AG04449 (cell line): ENCODE measurements at regions not wholly inside any gene's neighbourhood (a gene's known extent, or its start where the extent isn't known, plus 50 kb on each side); places are given as distances from the start of the nearest gene placed in this dataset.

ENCODE experiments used
- CTCF ChIA-PET: fragments of 350-600 bp; formaldehyde crosslinking; extraction: SDS; loops from one replicate; lab custom pipeline; 2021; ENCODE audit warnings: antibody characterized with exemption; lab: Yijun Ruan, JAX
- POLR2A ChIA-PET: fragments of 400-600, 350-600 bp; formaldehyde crosslinking; extraction: SDS; loops from one replicate; lab custom pipeline; 2020; ENCODE audit warnings: antibody characterized with exemption, inconsistent platforms; lab: Yijun Ruan, JAX
- DNase-seq: peaks from one replicate; pipeline ENCODE4 v3.0.0-alpha.2; 2010; ENCODE audit warnings: low read depth, low spot score
- H3K4me3 ChIP-seq: 2 replicates; pipeline ENCODE4 v1.5.1; 2011; ENCODE audit warnings: low read depth, mild to moderate bottlenecking, control low read depth, low read length
- CTCF ChIP-seq: IDR thresholded peaks from one replicate; pipeline ENCODE4 v1.5.1; 2011; ENCODE audit warnings: mild to moderate bottlenecking, moderate library complexity, low read length, control low read depth, inconsistent platforms; ENCODE audit not compliant: insufficient read depth; ENCODE audit errors: missing control alignments

DNA sequence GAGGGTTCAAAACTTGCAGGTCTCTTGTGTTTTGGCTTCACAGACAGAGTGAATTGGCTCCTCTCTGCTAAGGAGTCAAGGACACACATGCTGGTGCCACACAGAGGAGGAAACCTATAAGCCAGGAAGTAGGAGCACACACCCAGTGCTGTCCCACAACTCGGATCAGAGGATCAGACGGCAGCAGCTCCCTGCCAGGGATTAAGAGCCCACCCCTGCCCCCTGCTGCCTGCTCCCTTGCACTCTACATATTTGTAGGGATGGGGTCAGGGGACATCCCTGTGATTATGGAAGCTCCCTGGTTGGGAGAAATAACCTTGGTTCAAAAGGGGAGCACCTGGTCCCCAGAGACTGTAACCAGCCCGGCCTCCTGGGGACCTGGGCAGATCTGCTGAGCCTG, 77.5 kb upstream of the CLDN10 start:
- no peak for TF ChIP-seq CTCF
- H3K4me3 ChIP-seq, result no peak overlapping the region
- CTCF ChIA-PET, result no interaction called here
- POLR2A ChIA-PET, result no interaction called here
- DNase-seq, result no peak

GRCh38 chr13:95477187-95477586, 75.3 kb upstream of the CLDN10 start:
- CTCF ChIA-PET, result interaction anchor here (1.0 to 2.9 kb wide), 2 partner anchors 8 to 285 kb away, joined by 3 to 9 read pairs; no protein-coding TSS in a partner anchor
- no peak for TF ChIP-seq CTCF
- DNase-seq, result no peak
- POLR2A ChIA-PET, result no interaction called here
- no peak overlapping the region for H3K4me3 ChIP-seq

DNA sequence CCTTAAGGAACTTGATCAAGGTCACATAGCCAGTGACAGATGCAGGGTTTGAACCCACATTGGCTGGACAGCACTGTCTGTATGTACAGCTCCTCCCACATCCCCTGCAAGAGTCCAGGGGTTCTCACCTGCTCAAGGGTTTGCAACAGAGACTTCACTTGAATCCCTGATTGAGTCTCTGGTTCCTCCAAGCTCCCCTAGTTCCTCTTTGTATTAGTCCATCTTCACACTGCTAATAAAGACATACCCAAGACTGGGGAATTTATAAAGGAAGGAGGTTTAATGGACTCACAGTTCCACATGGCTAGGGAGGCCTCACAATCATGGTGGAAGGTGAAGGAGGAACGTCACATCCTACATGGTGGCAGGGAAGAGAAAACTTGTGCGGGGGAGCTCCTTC, 72.8 kb upstream of the CLDN10 start:
- POLR2A ChIA-PET, result no interaction called here
- CTCF ChIA-PET, result interaction anchor here (0.9 to 4.8 kb wide), 5 partner anchors 13 to 806 kb away, joined by 3 to 23 read pairs (median 4); no protein-coding TSS in a partner anchor
- no peak overlapping the region for H3K4me3 ChIP-seq
- no peak for DNase-seq
- no peak for TF ChIP-seq CTCF

DNA sequence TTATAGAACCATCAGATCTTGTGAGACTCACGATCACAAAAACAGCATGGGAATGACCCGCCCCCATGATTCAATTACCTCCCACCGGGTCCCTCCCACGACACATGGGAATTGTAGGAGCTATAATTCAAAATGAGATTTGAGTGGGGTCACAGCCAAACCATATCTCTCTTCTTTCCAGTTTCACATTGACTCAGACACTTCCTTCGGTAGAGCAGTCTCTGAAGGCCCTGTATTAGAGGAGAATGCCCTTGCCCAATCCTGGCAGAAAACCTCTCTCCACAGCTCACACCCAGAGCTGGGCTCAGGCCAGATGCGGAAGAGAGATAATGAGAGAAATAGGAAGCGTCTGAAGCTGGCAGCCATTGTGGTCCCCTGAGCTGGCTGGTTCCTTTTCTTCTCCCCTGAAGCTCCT, 72.4 kb upstream of the CLDN10 start:
- POLR2A ChIA-PET, result no interaction called here
- CTCF ChIA-PET, result interaction anchor here (0.9 to 4.8 kb wide), 4 partner anchors 13 to 806 kb away, joined by 3 to 23 read pairs (median 4); no protein-coding TSS in a partner anchor
- no peak for DNase-seq
- no peak overlapping the region for H3K4me3 ChIP-seq
- no peak for TF ChIP-seq CTCF

DNA sequence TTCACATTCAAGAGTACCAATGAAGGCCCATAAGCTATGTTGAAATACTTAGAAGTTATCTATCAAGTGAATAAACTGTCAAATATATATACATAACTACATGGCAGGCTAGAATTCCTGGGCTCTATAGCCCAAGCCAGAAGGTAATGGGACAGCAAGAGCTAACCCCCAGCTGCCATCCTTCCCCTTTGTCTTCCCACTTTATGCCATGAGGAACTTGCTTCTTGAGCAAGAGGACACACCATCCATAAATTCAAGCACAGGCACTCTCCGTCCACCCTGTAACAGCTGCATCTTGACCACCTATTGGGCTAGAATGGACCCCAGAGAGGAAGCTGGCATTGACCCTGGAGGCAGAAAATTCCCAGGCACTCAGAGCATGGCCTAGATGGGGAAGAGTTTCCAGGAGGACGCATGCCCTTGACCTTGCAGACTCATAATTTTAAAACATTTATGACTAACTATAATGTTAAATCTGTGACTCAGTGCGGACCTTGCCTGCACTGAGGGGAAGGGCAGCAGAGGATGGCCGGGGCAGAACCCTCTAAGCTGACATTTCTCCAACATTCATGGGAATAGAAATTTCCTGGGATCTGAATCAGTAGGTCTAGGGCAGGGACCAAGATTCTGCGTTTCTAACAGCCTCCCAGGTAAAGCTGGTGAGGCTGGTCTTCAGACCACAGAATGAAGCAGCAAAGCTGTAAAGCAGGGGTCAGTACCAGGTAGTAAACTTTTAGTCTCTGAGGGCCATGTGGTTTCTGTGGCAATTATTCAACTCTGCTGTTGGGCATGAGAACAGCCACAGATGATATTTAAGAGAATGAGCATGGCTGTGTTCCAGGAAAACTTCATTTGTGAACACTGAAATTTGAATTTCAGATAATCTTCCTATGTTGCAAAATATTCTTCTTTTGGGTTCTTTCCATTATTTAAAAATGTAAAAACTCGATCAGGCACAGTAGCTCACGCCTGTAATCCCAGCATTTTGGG, 71.4 kb upstream of the CLDN10 start:
- ChIA-PET POLR2A (no interaction called here), CTCF (interaction anchor here (1.2 to 4.8 kb wide), 3 partner anchors 12 to 292 kb away, joined by 3 to 23 read pairs (median 4); no protein-coding TSS in a partner anchor)
- no peak overlapping the region for H3K4me3 ChIP-seq
- TF ChIP-seq CTCF, result no peak
- no peak for DNase-seq

DNA sequence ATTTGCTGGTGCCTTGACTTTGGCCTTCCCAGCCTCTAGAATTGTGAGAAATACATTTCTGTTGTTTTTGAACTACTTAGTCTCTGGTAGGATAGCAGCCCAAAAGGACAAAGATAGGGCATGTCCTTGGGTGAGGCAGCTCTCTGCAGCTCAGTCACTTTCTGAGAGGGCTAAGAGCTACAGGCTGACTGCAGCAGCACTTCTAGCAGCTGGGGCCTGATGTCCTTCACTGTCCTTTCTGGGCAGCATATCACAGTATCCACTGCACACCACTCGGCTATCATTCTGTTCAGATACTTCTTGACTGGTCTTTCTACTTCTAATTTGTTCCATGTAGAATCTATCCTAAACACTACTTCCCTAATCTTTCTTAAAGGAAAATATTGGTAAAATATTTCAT, 68.5 kb upstream of the CLDN10 start:
- no peak for DNase-seq
- CTCF ChIA-PET, result interaction anchor here (1.0 to 1.2 kb wide), 2 partner anchors 292 to 294 kb away, joined by 4 to 5 read pairs; no protein-coding TSS in a partner anchor
- no peak overlapping the region for H3K4me3 ChIP-seq
- POLR2A ChIA-PET, result no interaction called here
- TF ChIP-seq CTCF, result no peak
